ENCODE measurements at regions not wholly inside any gene's neighbourhood (a gene's known extent, or its start where the extent isn't known, plus 50 kb on each side); places are given as distances from the start of the nearest gene placed in this dataset.
"Not testable (repeated sequence)": the region's sequence is repeated elsewhere in the genome, so short reads cannot be mapped to it uniquely, and the experiment has no call there.

GRCh38 chr10:65053831-65054351, 1532.7 kb downstream of the REEP3 start:
- H3K27ac Mint-ChIP-seq; H3K4me3 Mint-ChIP-seq; H3K27me3 Mint-ChIP-seq; H3K4me1 Mint-ChIP-seq; H3K36me3 Mint-ChIP-seq; ATAC-seq (replicated peaks); H3K9me3 Mint-ChIP-seq; DNase-seq: not testable (repeated sequence)

GRCh38 chr10:65054701-65055100, 1533.5 kb downstream of the REEP3 start:
- H3K36me3 Mint-ChIP-seq; H3K4me1 Mint-ChIP-seq; ATAC-seq (replicated peaks); DNase-seq; H3K27ac Mint-ChIP-seq; H3K4me3 Mint-ChIP-seq; H3K9me3 Mint-ChIP-seq; H3K27me3 Mint-ChIP-seq: not testable (repeated sequence)

GRCh38 chr10:65065278-65065677, 1544.1 kb downstream of the REEP3 start:
- Mint-ChIP-seq H3K4me3 (no peak overlapping the region), H3K36me3 (no peaks in the 10 kb centered on the region), H3K9me3 (peaks cover 0 to 1% of the 10 kb centered on the region in 2 donors), H3K27me3 (no peaks in the 10 kb centered on the region), H3K27ac (no peak overlapping the region), H3K4me1 (no peaks in the 10 kb centered on the region)
- ATAC-seq (replicated peaks) (no peak), DNase-seq (no peak)

GRCh38 chr10:65083222-65083621, 1562.0 kb downstream of the REEP3 start:
- Mint-ChIP-seq H3K27ac (no peak overlapping the region), H3K4me1 (no peaks in the 10 kb centered on the region), H3K27me3 (no peaks in the 10 kb centered on the region), H3K36me3 (no peaks in the 10 kb centered on the region), H3K9me3 (peaks cover 10 to 13% of the 10 kb centered on the region in 2 donors), H3K4me3 (no peak overlapping the region)
- DNase-seq (no peak), ATAC-seq (replicated peaks) (no peak)

DNA sequence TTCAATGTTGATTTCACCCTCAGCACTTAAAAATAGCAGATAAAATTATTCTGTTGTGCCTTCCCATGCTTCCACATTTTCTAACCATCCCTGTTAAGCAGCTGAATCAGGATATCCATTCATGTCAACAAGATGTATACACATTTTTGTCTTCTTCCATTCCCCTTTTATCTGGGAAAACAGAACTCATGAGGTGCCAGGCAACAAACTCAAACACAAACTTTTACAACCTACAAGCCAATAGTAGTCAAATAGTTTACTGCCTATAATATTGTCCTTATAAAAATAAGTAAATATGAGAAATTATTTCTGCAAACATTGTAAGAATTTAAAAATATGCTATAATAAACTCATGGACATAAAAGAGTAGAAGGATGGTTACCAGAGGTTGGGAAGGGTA, 1569.8 kb downstream of the REEP3 start:
- DNase-seq (no peak), ATAC-seq (replicated peaks) (no peak)
- Mint-ChIP-seq H3K27ac (no peak overlapping the region), H3K27me3 (no peaks in the 10 kb centered on the region), H3K36me3 (no peaks in the 10 kb centered on the region), H3K9me3 (peaks cover 4% of the 10 kb centered on the region in 2 donors), H3K4me1 (no peaks in the 10 kb centered on the region), H3K4me3 (no peak overlapping the region)

- ATAC-seq (replicated peaks) (no peak), DNase-seq (no peak)
- Mint-ChIP-seq H3K36me3 (no peaks in the 10 kb centered on the region), H3K27me3 (no peaks in the 10 kb centered on the region), H3K4me3 (no peak overlapping the region), H3K27ac (no peak overlapping the region), H3K4me1 (no peaks in the 10 kb centered on the region), H3K9me3 (peaks cover 3 to 11% of the 10 kb centered on the region in 2 donors)
Measured at GRCh38 chr10:65100146-65100545, 1578.9 kb downstream of the REEP3 start.

- H3K9me3 Mint-ChIP-seq, result peaks cover 5 to 14% of the 10 kb centered on the region in 2 donors
- not testable (repeated sequence) for H3K4me1 Mint-ChIP-seq; H3K36me3 Mint-ChIP-seq; ATAC-seq (replicated peaks); H3K27me3 Mint-ChIP-seq; DNase-seq; H3K4me3 Mint-ChIP-seq; H3K27ac Mint-ChIP-seq
Measured at GRCh38 chr10:65100881-65101280, 1579.7 kb downstream of the REEP3 start.

- H3K36me3 Mint-ChIP-seq, result no peaks in the 10 kb centered on the region
- no peaks in the 10 kb centered on the region for H3K4me1 Mint-ChIP-seq
- ATAC-seq (replicated peaks), result no peak
- H3K27me3 Mint-ChIP-seq, result no peaks in the 10 kb centered on the region
- H3K9me3 Mint-ChIP-seq, result peaks cover 8 to 14% of the 10 kb centered on the region in 2 donors
- no peak overlapping the region for H3K27ac Mint-ChIP-seq
- no peak overlapping the region for H3K4me3 Mint-ChIP-seq
- no peak for DNase-seq
Measured at GRCh38 chr10:65110009-65110408, 1588.8 kb downstream of the REEP3 start.

- H3K9me3 Mint-ChIP-seq; DNase-seq; H3K36me3 Mint-ChIP-seq; H3K4me3 Mint-ChIP-seq; H3K27ac Mint-ChIP-seq; H3K4me1 Mint-ChIP-seq; ATAC-seq (replicated peaks); H3K27me3 Mint-ChIP-seq: not testable (repeated sequence)
Measured at GRCh38 chr10:65111059-65111458, 1589.9 kb downstream of the REEP3 start.

DNA sequence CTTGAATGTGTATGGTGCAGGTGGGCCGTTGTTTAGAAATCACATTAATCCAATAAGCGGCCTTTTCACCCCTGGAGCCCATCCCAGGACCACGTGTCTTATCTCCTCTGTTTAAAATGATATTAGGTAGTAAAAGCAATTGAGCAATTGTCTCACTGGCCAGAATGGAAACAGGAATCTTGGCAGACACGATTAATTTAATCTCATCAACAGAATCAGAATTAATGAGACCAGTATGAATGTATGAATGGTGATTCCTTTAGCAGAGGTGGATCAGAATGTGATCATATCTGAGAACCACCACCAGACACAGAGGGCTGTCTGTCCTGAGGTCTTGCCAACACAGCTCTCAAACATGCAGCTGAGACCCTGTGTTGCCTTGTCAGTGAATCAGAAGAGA, 1591.4 kb downstream of the REEP3 start:
- Mint-ChIP-seq H3K36me3 (no peaks in the 10 kb centered on the region), H3K27me3 (no peaks in the 10 kb centered on the region), H3K4me1 (no peaks in the 10 kb centered on the region), H3K27ac (no peak overlapping the region), H3K9me3 (peaks cover 3 to 10% of the 10 kb centered on the region in 2 donors), H3K4me3 (no peak overlapping the region)
- DNase-seq (no peak), ATAC-seq (replicated peaks) (no peak)

DNA sequence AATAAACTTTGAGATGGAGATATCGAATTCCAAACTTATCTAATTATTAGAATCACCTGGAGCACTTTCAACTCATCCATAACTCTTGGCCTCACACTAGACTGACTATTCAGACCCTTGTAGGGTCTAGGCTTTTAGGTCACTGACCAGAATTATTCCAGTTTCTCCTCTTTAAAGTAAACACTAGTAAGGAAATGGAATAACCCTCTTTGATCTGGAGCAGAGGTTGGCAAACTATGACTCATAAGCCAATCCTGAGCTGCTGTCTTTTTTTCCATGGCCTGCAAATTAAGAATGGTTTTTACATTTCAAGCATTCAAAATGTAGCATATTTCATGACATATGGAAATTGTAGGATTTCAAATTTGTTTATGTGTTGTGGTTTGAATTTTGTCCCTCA, 1601.9 kb downstream of the REEP3 start:
- ATAC-seq (replicated peaks) (no peak), DNase-seq (no peak)
- Mint-ChIP-seq H3K4me3 (no peak overlapping the region), H3K27ac (no peak overlapping the region), H3K9me3 (peaks cover 4 to 7% of the 10 kb centered on the region in 2 donors), H3K27me3 (no peaks in the 10 kb centered on the region), H3K36me3 (no peaks in the 10 kb centered on the region), H3K4me1 (no peaks in the 10 kb centered on the region)

GRCh38 chr10:65125212-65125611, 1604.0 kb downstream of the REEP3 start:
- no peak overlapping the region for H3K4me3 Mint-ChIP-seq
- H3K27ac Mint-ChIP-seq, result no peak overlapping the region
- no peak for ATAC-seq (replicated peaks)

GRCh38 chr10:65126288-65126687, 1605.1 kb downstream of the REEP3 start:
- ATAC-seq (replicated peaks), result no peak

More at GRCh38 chr10:65125212-65125611, 1604.0 kb downstream of the REEP3 start:
- no peak for DNase-seq
- no peaks in the 10 kb centered on the region for H3K27me3 Mint-ChIP-seq
- no peaks in the 10 kb centered on the region for H3K36me3 Mint-ChIP-seq
- peaks cover 0 to 6% of the 10 kb centered on the region in 2 donors for H3K9me3 Mint-ChIP-seq
- no peaks in the 10 kb centered on the region for H3K4me1 Mint-ChIP-seq

DNA sequence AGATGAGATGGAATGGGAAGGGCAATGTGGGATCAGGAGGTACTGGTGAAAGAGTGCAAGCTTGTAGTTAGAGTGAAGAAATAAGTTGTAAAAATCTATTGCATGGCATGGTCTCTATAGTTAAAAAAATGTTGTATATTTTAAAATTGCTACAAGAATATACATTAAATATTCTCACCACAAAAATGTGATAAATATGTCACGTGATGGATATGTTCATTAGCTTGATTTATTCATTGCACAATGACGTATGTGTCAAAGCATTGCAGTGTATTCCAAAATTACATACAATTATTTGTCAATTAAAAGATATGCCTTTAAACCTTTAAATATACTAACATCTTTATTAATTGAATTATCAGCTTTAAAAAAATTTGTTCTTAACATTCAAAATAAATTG, 1607.1 kb downstream of the REEP3 start:
- Mint-ChIP-seq H3K36me3 (no peaks in the 10 kb centered on the region), H3K9me3 (peaks cover 0 to 4% of the 10 kb centered on the region in 2 donors), H3K27me3 (no peaks in the 10 kb centered on the region), H3K27ac (no peak overlapping the region), H3K4me1 (no peaks in the 10 kb centered on the region), H3K4me3 (no peak overlapping the region)
- ATAC-seq (replicated peaks) (no peak), DNase-seq (no peak)

More at GRCh38 chr10:65126288-65126687, 1605.1 kb downstream of the REEP3 start:
- H3K36me3 Mint-ChIP-seq, result no peaks in the 10 kb centered on the region
- no peak for DNase-seq
- no peak overlapping the region for H3K4me3 Mint-ChIP-seq
- H3K9me3 Mint-ChIP-seq, result peaks cover 0 to 4% of the 10 kb centered on the region in 2 donors
- H3K4me1 Mint-ChIP-seq, result no peaks in the 10 kb centered on the region
- no peak overlapping the region for H3K27ac Mint-ChIP-seq
- H3K27me3 Mint-ChIP-seq, result no peaks in the 10 kb centered on the region

DNA sequence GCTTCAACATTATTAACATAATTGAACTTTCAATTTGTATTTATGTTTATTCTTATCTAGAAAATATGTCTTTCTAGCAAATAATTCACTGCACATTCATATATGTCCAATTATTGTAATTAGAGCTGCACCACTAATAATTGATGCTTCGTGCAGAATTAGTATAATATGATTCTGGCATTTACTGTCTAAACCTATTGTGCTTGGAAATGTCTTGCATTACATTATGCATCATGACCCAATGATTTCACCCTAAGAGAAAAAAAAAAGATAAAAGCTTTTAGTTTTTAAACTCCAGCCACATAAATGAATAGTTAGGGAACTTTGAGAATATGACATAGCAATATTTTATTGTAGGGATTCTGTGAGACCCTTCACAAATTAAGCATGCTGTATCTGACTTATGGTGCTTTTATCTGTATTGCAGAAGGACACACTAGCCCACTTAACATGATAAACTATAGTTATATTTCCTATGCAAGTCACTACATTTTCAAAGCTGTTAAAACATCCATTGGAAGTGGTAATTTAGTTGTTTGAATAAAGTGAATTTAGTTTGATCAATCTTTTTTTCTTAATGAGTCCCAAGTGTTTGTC, 1609.1 kb downstream of the REEP3 start:
- H3K4me3 Mint-ChIP-seq, result no peak overlapping the region
- no peak overlapping the region for H3K27ac Mint-ChIP-seq
- peaks cover 0 to 2% of the 10 kb centered on the region in 2 donors for H3K9me3 Mint-ChIP-seq
- no peaks in the 10 kb centered on the region for H3K36me3 Mint-ChIP-seq
- ATAC-seq (replicated peaks) (no peak), DNase-seq (no peak)
- no peaks in the 10 kb centered on the region for H3K27me3 Mint-ChIP-seq
- no peaks in the 10 kb centered on the region for H3K4me1 Mint-ChIP-seq
